H1 (cell line): ENCODE measurements at regions not wholly inside any gene's neighbourhood (a gene's known extent, or its start where the extent isn't known, plus 50 kb on each side); places are given as distances from the start of the nearest gene placed in this dataset.

ENCODE experiments used
- CTCF ChIA-PET: fragments of 300-600 bp; sonication (Branson Sonifier 250); formaldehyde crosslinking; loops from one replicate; lab custom pipeline; 2021; ENCODE audit not compliant: partially characterized antibody; lab: Charles Lee
- POLR2A ChIA-PET: fragments of 300-600 bp; sonication (Branson Sonifier 250); formaldehyde crosslinking; loops from one replicate; lab custom pipeline; 2021; ENCODE audit warnings: inconsistent platforms; ENCODE audit not compliant: partially characterized antibody; lab: Charles Lee
- DNase-seq, 2 experiments: peaks; one replicate each; pipeline versions ENCODE4 v3.0.0 to v3.0.0-alpha.2; 2010 to 2022; ENCODE audit warnings: low spot score in 2 of 2, low read depth in 1 of 2, mixed read lengths in 1 of 2
- FAIRE-seq: peaks from 2 replicates; lab custom pipeline; 2011; peaks lifted over from hg19 to GRCh38; lab: Jason Lieb, UNC
- H2AFZ ChIP-seq: 2 replicates; pipeline ENCODE4 v1.8.1; 2012; ENCODE audit warnings: low read length, inconsistent platforms
- H2AK5ac ChIP-seq: 2 replicates; pipeline ENCODE4 v1.6.1; 2013; ENCODE audit warnings: low read depth, low read length
- H2BK120ac ChIP-seq: replicated peaks from 2 replicates; pipeline ENCODE3; 2013; ENCODE audit warnings: low read depth, low read length, inconsistent platforms
- H2BK12ac ChIP-seq: 2 replicates; pipeline ENCODE4 v1.6.1; 2013; ENCODE audit warnings: low read depth, low read length
- H2BK15ac ChIP-seq: 2 replicates; pipeline ENCODE4 v1.6.1; 2013; ENCODE audit warnings: low read length
- H2BK20ac ChIP-seq: 2 replicates; pipeline ENCODE4 v1.6.1; 2013; ENCODE audit warnings: low read length
- H2BK5ac ChIP-seq: 2 replicates; pipeline ENCODE4 v1.6.1; 2013; ENCODE audit warnings: low read depth, low read length
- H3K14ac ChIP-seq: 2 replicates; pipeline ENCODE4 v1.6.1; 2013; ENCODE audit warnings: inconsistent platforms; ENCODE audit not compliant: insufficient read length
- H3K18ac ChIP-seq: 2 replicates; pipeline ENCODE4 v1.6.1; 2013; ENCODE audit warnings: low read length; ENCODE audit errors: extremely low read depth
- H3K23ac ChIP-seq: 2 replicates; pipeline ENCODE4 v1.6.1; 2013; ENCODE audit warnings: inconsistent platforms; ENCODE audit not compliant: insufficient read length
- H3K23me2 ChIP-seq: 2 replicates; pipeline ENCODE4 v1.6.1; 2013; ENCODE audit warnings: low read depth, low read length
- H3K27ac ChIP-seq: 2 replicates; pipeline ENCODE4 v1.6.1; 2011; ENCODE audit warnings: low read depth, low read length, inconsistent platforms
- H3K27me3 ChIP-seq, 4 experiments: replicated peaks in 1 of 4; 1 replicate in 1 of 4; 2 replicates in 3 of 4; pipeline versions ENCODE4 v1.6.1 to v1.8.1; 2011 to 2013; ENCODE audit warnings: low read length in 3 of 4, mild to moderate bottlenecking in 3 of 4, inconsistent platforms in 2 of 4, mixed read lengths in 2 of 4, moderate library complexity in 1 of 4; ENCODE audit not compliant: control insufficient read depth in 3 of 4, insufficient read depth in 3 of 4; ENCODE audit errors: extremely low read depth in 1 of 4
- H3K36me3 ChIP-seq, 4 experiments: 2 replicates each; pipeline versions ENCODE4 v1.6.1 to v1.8.1; 2011 to 2013; ENCODE audit warnings: mild to moderate bottlenecking in 4 of 4, low read length in 3 of 4, moderate library complexity in 2 of 4, control low read depth in 1 of 4, inconsistent platforms in 1 of 4; ENCODE audit not compliant: insufficient read depth in 4 of 4, control insufficient read depth in 2 of 4
- H3K4ac ChIP-seq: replicated peaks from 2 replicates; pipeline ENCODE3; 2013; ENCODE audit warnings: low read length, low read depth, mixed read lengths, inconsistent platforms; ENCODE audit not compliant: insufficient read length
- H3K4me1 ChIP-seq, 4 experiments: replicated peaks in 1 of 4; 1 replicate in 1 of 4; 2 replicates in 3 of 4; pipeline versions ENCODE4 v1.6.1 to v1.8.1; 2011 to 2013; ENCODE audit warnings: low read length in 3 of 4, inconsistent platforms in 2 of 4, mixed read lengths in 1 of 4; ENCODE audit not compliant: insufficient read depth in 4 of 4, control insufficient read depth in 3 of 4
- H3K4me2 ChIP-seq, 2 experiments: 2 replicates each; pipeline versions ENCODE4 v1.6.1 to v1.8.1; 2011 to 2013; ENCODE audit warnings: low read depth in 2 of 2, low read length in 2 of 2, control low read depth in 1 of 2, inconsistent platforms in 1 of 2, mild to moderate bottlenecking in 1 of 2; ENCODE audit not compliant: insufficient read depth in 1 of 2
- H3K4me3 ChIP-seq, 4 experiments: fragments of 200-600, 300-600 bp in 1 of 4; sonication (generic), shearing (Covaris generic), sonication (Bioruptor Twin) in 1 of 4; 2 replicates each; pipeline versions ENCODE4 v1.5.1 to v1.8.1; 2011 to 2016; ENCODE audit warnings: low read length in 4 of 4, low read depth in 3 of 4, control low read depth in 2 of 4, inconsistent platforms in 2 of 4, mild to moderate bottlenecking in 2 of 4, mixed read lengths in 1 of 4, moderate library complexity in 1 of 4; ENCODE audit not compliant: insufficient read depth in 2 of 4; ENCODE audit errors: extremely low read depth in 1 of 4
- H3K56ac ChIP-seq: replicated peaks from 2 replicates; pipeline ENCODE3; 2013; ENCODE audit warnings: low read depth, mild to moderate bottlenecking, mixed read lengths, low read length, inconsistent platforms; ENCODE audit not compliant: insufficient read length
- H3K79me1 ChIP-seq: 2 replicates; pipeline ENCODE4 v1.6.1; 2013; ENCODE audit warnings: low read depth, low read length, control low read depth
- H3K79me2 ChIP-seq, 2 experiments: 2 replicates each; pipeline versions ENCODE4 v1.6.1 to v1.8.1; 2012 to 2013; ENCODE audit warnings: low read length in 2 of 2, mild to moderate bottlenecking in 2 of 2, inconsistent platforms in 1 of 2; ENCODE audit not compliant: insufficient read depth in 2 of 2, control insufficient read depth in 1 of 2
- H3K9ac ChIP-seq, 4 experiments: replicated peaks in 1 of 4; 1 replicate in 1 of 4; 2 replicates in 3 of 4; pipeline versions ENCODE4 v1.6.1 to v1.8.1; 2011 to 2013; ENCODE audit warnings: low read depth in 3 of 4, low read length in 3 of 4, control low read depth in 2 of 4, mild to moderate bottlenecking in 2 of 4, moderate library complexity in 2 of 4, inconsistent platforms in 1 of 4; ENCODE audit errors: extremely low read depth in 1 of 4
- H3K9me3 ChIP-seq, 2 experiments: 2 replicates each; pipeline versions ENCODE4 v1.6.1 to v1.8.1; 2012 to 2013; ENCODE audit warnings: mild to moderate bottlenecking in 2 of 2, moderate library complexity in 2 of 2, control low read depth in 1 of 2, inconsistent platforms in 1 of 2, low read depth in 1 of 2, low read length in 1 of 2, mixed read lengths in 1 of 2; ENCODE audit not compliant: insufficient read depth in 2 of 2
- H4K20me1 ChIP-seq, 2 experiments: replicated peaks in 1 of 2; 2 replicates each; pipeline versions ENCODE3 to v1.8.1; 2011 to 2013; ENCODE audit warnings: inconsistent platforms in 2 of 2, low read length in 2 of 2, mild to moderate bottlenecking in 1 of 2; ENCODE audit not compliant: insufficient read depth in 2 of 2, control insufficient read depth in 1 of 2
- H4K5ac ChIP-seq: 2 replicates; pipeline ENCODE4 v1.6.1; 2013; ENCODE audit warnings: low read length, low read depth, mixed read lengths, inconsistent platforms; ENCODE audit not compliant: insufficient read length
- H4K8ac ChIP-seq: 2 replicates; pipeline ENCODE4 v1.8.0; 2013; ENCODE audit warnings: mild to moderate bottlenecking, moderate library complexity, low read length, inconsistent platforms; ENCODE audit not compliant: insufficient read depth; ENCODE audit errors: extremely low read depth
- H4K91ac ChIP-seq: replicated peaks from 2 replicates; pipeline ENCODE3; 2013; ENCODE audit warnings: low read length, mixed read lengths, inconsistent platforms; ENCODE audit not compliant: insufficient read length
- BRCA1 ChIP-seq: IDR thresholded peaks from 2 replicates; pipeline ENCODE4 v1.6.1; 2012; ENCODE audit warnings: low read depth, low read length, improper control_type of control experiment
- CEBPB ChIP-seq: IDR thresholded peaks from 2 replicates; pipeline ENCODE4 v1.6.1; 2012; ENCODE audit warnings: low read depth, low read length
- CHD1 ChIP-seq: IDR thresholded peaks from 2 replicates; pipeline ENCODE4 v1.6.1; 2012; ENCODE audit warnings: low read depth, low read length, improper control_type of control experiment
- CHD2 ChIP-seq: IDR thresholded peaks from 2 replicates; pipeline ENCODE4 v1.6.1; 2012; ENCODE audit warnings: low read length, improper control_type of control experiment
- CTBP2 ChIP-seq: IDR thresholded peaks from 2 replicates; pipeline ENCODE4 v1.7.0; 2011; ENCODE audit warnings: borderline replicate concordance, mild to moderate bottlenecking, moderate library complexity, mixed read lengths, low read length; ENCODE audit not compliant: insufficient read depth, insufficient read length
- GTF2F1 ChIP-seq: IDR thresholded peaks from 2 replicates; pipeline ENCODE4 v1.6.1; 2012; ENCODE audit warnings: low read depth, low read length, improper control_type of control experiment, borderline replicate concordance
- KDM1A ChIP-seq: fragments of 200-600, 300-600 bp; sonication (generic); IDR thresholded peaks from 2 replicates; pipeline ENCODE4 v1.7.1; 2016; ENCODE audit warnings: mild to moderate bottlenecking, low read length, borderline replicate concordance
- RFX5 ChIP-seq: IDR thresholded peaks from 2 replicates; pipeline ENCODE4 v1.6.1; 2011; ENCODE audit warnings: low read depth, low read length, improper control_type of control experiment, borderline replicate concordance
- SIRT6 ChIP-seq: IDR thresholded peaks from one replicate; pipeline ENCODE4 v1.7.1; 2012; ENCODE audit warnings: low read length, inconsistent platforms
- SIX5 ChIP-seq: IDR thresholded peaks from 2 replicates; pipeline ENCODE4 v1.6.1; 2011; ENCODE audit warnings: mild to moderate bottlenecking, low read depth, low read length
- TAF1 ChIP-seq: IDR thresholded peaks from 2 replicates; pipeline ENCODE4 v1.6.1; 2011; ENCODE audit warnings: mild to moderate bottlenecking, low read depth, low read length
- TBP ChIP-seq: IDR thresholded peaks from 2 replicates; pipeline ENCODE4 v1.6.1; 2011; ENCODE audit warnings: low read depth, low read length, improper control_type of control experiment
- TEAD4 ChIP-seq: IDR thresholded peaks from 2 replicates; pipeline ENCODE4 v1.6.1; 2012; ENCODE audit warnings: low read depth, low read length, inconsistent platforms, mixed read lengths
- WGBS, 2 experiments: shearing (Covaris generic) in 1 of 2; methylation state at CpG; one replicate each; pipeline versions ENCODE4 v1.1.6 to v1.1.7; 2013 to 2015; ENCODE audit warnings: low lambda C conversion rate in 2 of 2, mixed read lengths in 2 of 2, inconsistent platforms in 1 of 2, low coverage in 1 of 2, missing lambda C conversion rate in 1 of 2; ENCODE audit not compliant: insufficient replicate concordance in 2 of 2, insufficient coverage in 1 of 2, insufficient read length in 1 of 2; ENCODE audit errors: extremely low coverage in 1 of 2, missing lambda C conversion rate in 1 of 2; 5-methylcytosine and 5-hydroxymethylcytosine counted together
- TF ChIP-seq, protein P1 (sequence below): IDR thresholded peaks from 2 replicates; pipeline ENCODE4 v1.6.1; 2012; ENCODE audit warnings: inconsistent platforms

DNA sequence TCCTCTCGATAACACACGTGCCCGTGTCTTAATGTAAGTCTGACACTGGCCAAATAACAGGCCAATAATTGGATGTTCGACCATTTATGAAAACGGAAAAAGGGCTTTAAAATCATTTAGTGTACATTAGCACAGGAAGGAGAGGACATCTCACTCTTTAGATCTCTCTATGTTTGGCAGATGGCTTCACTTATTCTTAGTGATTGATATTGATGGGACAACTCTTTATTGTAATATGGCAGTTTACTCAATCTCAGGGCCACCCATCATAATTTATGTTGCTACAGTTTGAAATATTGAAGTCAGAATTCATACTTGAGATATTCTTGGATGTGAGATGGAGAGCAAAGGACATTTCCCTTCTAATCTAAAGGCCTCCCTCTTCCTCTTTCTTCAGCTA, 430.7 kb upstream of the ARGLU1 start:
- no peak overlapping the region for H4K5ac ChIP-seq
- no peak overlapping the region for H3K4me3 ChIP-seq
- no peaks in the 10 kb centered on the region for H4K20me1 ChIP-seq
- ChIA-PET CTCF (interaction anchor here (0.8 kb wide), 1 partner anchor 639 kb away, joined by 3 read pairs; no protein-coding TSS in a partner anchor), POLR2A (no interaction called here)
- no peak overlapping the region for H3K9ac ChIP-seq
- 98% methylated on average over 5 of the region's 5 CpGs; no CpG with 5 or more reads in 1 of the 2 experiments for WGBS, 2 experiments
- H2BK12ac ChIP-seq, result no peak overlapping the region
- H3K4ac ChIP-seq, result no peak overlapping the region
- H4K8ac ChIP-seq, result no peak overlapping the region
- H3K36me3 ChIP-seq, result no peaks in the 10 kb centered on the region
- H3K18ac ChIP-seq, result no peak overlapping the region
- H3K79me2 ChIP-seq, result no peaks in the 10 kb centered on the region
- no peak for DNase-seq
- TF ChIP-seq TEAD4 (no peak), TAF1 (no peak), CTBP2 (no peak), KDM1A (no peak), TBP (no peak), SIRT6 (no peak), RFX5 (no peak), CHD1 (no peak), SIX5 (no peak), CEBPB (no peak), GTF2F1 (no peak), BRCA1 (no peak), CHD2 (no peak)
- TF ChIP-seq, protein P1, sequence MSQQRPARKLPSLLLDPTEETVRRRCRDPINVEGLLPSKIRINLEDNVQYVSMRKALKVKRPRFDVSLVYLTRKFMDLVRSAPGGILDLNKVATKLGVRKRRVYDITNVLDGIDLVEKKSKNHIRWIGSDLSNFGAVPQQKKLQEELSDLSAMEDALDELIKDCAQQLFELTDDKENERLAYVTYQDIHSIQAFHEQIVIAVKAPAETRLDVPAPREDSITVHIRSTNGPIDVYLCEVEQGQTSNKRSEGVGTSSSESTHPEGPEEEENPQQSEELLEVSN, result no peak
- no peaks in the 10 kb centered on the region for H3K79me1 ChIP-seq
- H2BK20ac ChIP-seq, result no peak overlapping the region
- no peak overlapping the region for H2AFZ ChIP-seq
- no peak overlapping the region for H3K56ac ChIP-seq
- H2AK5ac ChIP-seq, result no peak overlapping the region
- H3K23me2 ChIP-seq, result no peaks in the 10 kb centered on the region
- H2BK120ac ChIP-seq, result no peak overlapping the region
- no peaks in the 10 kb centered on the region for H3K27me3 ChIP-seq
- H3K27ac ChIP-seq, result no peak overlapping the region
- no peak for FAIRE-seq
- H4K91ac ChIP-seq, result no peak overlapping the region
- H3K14ac ChIP-seq, result no peak overlapping the region
- H2BK15ac ChIP-seq, result no peak overlapping the region
- no peak overlapping the region for H3K4me2 ChIP-seq
- no peaks in the 10 kb centered on the region for H3K9me3 ChIP-seq
- H3K4me1 ChIP-seq, result no peaks in the 10 kb centered on the region
- H2BK5ac ChIP-seq, result no peak overlapping the region
- no peak overlapping the region for H3K23ac ChIP-seq
